Chondrocyte (in vitro differentiated cells): ENCODE measurements at regions not wholly inside any gene's neighbourhood (a gene's known extent, or its start where the extent isn't known, plus 50 kb on each side); places are given as distances from the start of the nearest gene placed in this dataset.

Source experiments
- DNase-seq: peaks from one replicate; pipeline ENCODE4 v3.0.0; 2021; ENCODE audit warnings: mixed read lengths, low spot score
- H3K27ac Mint-ChIP-seq: one replicate; pipeline ENCODE4 v1.8.0; 2021; ENCODE audit warnings: mild to moderate bottlenecking, moderate library complexity, mixed read lengths; ENCODE audit not compliant: unreplicated experiment
- H3K27me3 Mint-ChIP-seq: 2 replicates; pipeline ENCODE4 v1.8.0; 2021; ENCODE audit warnings: low read depth, mixed read lengths
- H3K36me3 Mint-ChIP-seq: 2 replicates; pipeline ENCODE4 v1.8.0; 2021; ENCODE audit warnings: low read depth, mixed read lengths
- H3K4me1 Mint-ChIP-seq: 2 replicates; pipeline ENCODE4 v1.8.0; 2021; ENCODE audit warnings: low read depth, mild to moderate bottlenecking, mixed read lengths
- H3K4me3 Mint-ChIP-seq: one replicate; pipeline ENCODE4 v1.8.0; 2021; ENCODE audit warnings: mild to moderate bottlenecking, moderate library complexity, mixed read lengths; ENCODE audit not compliant: unreplicated experiment
- H3K9me3 Mint-ChIP-seq: 2 replicates; pipeline ENCODE4 v1.8.0; 2021; ENCODE audit warnings: low read depth, mixed read lengths
- TF ChIP-seq, protein P1 (sequence below): fragments of 200-600 bp; sonication (generic); IDR thresholded peaks from 2 replicates; pipeline ENCODE4 v1.5.0; 2021; ENCODE audit warnings: antibody characterized with exemption, mild to moderate bottlenecking, moderate library complexity

DNA sequence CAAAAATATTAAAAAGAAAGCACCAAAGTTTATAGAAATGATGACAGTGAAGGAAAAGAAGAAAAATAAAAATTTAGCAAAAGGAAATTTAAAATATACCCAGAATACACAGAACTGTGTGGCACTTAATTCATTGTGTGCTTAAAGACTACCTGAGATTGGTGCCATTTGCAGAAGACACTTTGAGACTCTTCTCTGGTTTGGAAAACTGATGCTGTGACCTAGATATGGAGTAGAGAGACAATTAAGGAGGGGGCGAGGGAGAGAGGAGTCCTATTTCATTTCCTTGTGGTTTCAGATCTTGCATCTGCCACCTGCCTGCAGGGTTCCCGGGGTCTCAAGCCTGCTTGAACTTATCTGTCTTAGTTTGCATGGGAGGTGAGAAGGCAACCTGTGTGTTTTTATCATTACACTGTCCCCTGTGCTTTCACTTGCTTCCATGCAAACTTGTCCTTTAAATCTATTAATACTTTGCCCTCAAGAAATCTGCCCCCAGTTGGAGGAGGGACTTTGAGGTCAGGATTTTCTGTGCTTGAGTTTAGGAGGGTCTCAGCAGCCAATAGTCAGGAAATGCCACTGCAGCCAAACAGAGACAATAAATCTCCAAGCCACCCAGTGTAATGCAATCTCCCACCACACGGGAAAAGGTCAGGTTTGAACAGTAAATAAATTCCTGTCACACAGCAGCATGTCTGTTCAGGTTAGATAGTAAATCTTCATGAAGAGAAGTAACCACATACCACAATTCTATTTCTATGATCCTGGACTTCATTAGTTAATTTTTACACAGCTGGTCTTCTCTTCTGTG is 119.4 kb downstream of the CAND1 start:
- DNase-seq, result no peak
- H3K9me3 Mint-ChIP-seq, result no peaks in the 10 kb centered on the region
- no peaks in the 10 kb centered on the region for H3K4me1 Mint-ChIP-seq
- H3K27me3 Mint-ChIP-seq, result no peaks in the 10 kb centered on the region
- no peak overlapping the region for H3K4me3 Mint-ChIP-seq
- TF ChIP-seq, protein P1, sequence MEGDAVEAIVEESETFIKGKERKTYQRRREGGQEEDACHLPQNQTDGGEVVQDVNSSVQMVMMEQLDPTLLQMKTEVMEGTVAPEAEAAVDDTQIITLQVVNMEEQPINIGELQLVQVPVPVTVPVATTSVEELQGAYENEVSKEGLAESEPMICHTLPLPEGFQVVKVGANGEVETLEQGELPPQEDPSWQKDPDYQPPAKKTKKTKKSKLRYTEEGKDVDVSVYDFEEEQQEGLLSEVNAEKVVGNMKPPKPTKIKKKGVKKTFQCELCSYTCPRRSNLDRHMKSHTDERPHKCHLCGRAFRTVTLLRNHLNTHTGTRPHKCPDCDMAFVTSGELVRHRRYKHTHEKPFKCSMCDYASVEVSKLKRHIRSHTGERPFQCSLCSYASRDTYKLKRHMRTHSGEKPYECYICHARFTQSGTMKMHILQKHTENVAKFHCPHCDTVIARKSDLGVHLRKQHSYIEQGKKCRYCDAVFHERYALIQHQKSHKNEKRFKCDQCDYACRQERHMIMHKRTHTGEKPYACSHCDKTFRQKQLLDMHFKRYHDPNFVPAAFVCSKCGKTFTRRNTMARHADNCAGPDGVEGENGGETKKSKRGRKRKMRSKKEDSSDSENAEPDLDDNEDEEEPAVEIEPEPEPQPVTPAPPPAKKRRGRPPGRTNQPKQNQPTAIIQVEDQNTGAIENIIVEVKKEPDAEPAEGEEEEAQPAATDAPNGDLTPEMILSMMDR, result peak; percentile 41
- no peaks in the 10 kb centered on the region for H3K36me3 Mint-ChIP-seq
- no peak overlapping the region for H3K27ac Mint-ChIP-seq

DNA sequence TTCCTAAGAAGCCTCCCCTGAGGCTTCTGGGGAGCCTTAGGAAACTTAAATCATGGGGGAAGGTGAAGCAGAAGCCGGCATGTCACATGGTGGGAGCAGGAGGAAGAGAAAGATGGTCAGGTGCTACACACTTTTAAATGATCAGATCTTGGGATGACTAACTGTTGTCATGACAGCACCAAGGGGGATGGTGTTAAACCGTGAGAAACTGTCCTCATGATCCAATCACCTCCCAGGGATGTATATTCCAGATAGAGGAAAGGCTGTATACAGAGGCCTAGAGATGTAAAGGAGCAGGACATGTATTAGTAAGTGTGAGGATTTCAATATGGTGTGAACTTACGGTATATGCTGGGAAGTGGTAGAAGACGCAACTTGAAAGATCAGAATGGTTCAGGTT is 121.1 kb downstream of the CAND1 start:
- H3K4me3 Mint-ChIP-seq, result no peak overlapping the region
- H3K36me3 Mint-ChIP-seq, result no peaks in the 10 kb centered on the region
- DNase-seq, result no peak

DNA sequence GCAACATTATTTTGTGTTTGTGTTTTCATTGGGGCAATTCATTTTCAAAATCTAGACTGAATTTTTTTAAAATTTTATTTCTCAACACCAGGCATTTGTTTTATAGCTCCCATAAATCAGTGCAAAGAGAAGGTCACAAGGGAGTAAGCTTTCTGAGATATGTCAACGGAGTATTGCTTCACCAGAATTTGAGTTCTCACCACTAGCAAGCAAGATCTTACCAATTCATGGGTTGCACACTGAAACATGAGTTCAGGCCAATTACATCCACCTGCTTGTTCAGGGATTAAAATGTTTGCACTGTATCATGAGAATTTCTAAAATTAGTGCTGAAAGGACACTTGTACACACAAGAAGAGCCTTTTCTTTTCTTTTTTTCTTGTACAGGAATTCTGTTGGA is 121.9 kb downstream of the CAND1 start:
- H3K36me3 Mint-ChIP-seq, result no peaks in the 10 kb centered on the region
- peaks cover 17% of the 10 kb centered on the region for H3K4me1 Mint-ChIP-seq
- H3K9me3 Mint-ChIP-seq, result no peaks in the 10 kb centered on the region
- DNase-seq, result no peak
- no peaks in the 10 kb centered on the region for H3K27me3 Mint-ChIP-seq
- TF ChIP-seq, protein P1, result no peak
- H3K27ac Mint-ChIP-seq, result no peak overlapping the region
- no peak overlapping the region for H3K4me3 Mint-ChIP-seq

More for the DNA sequence above, 121.1 kb downstream of the CAND1 start:
- Mint-ChIP-seq H3K27ac (no peak overlapping the region), H3K27me3 (no peaks in the 10 kb centered on the region), H3K9me3 (no peaks in the 10 kb centered on the region), H3K4me1 (peaks cover 14% of the 10 kb centered on the region)
- TF ChIP-seq, protein P1, result no peak

DNA sequence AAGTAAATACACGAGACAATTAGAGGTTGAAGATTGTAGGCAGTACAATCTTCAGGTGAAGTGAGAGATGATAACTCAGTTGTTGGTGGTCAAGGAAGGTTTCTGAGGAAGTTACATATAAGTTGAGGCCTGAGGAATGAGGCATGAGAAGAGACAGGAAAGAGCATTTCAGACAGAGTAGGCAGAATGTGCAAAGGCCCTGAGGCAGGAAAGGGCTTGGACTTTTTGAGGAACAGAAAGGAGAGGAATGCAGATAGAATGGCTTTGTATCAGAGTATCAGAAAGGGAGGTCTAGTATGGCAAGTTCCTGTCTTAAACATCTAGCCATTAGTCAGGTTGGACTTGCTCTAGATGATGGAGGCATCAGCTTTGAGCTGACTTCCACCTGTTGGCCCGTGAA is 122.5 kb downstream of the CAND1 start:
- no peaks in the 10 kb centered on the region for H3K36me3 Mint-ChIP-seq
- no peak overlapping the region for H3K4me3 Mint-ChIP-seq
- no peak for DNase-seq
- H3K27me3 Mint-ChIP-seq, result no peaks in the 10 kb centered on the region
- peaks cover 17% of the 10 kb centered on the region for H3K4me1 Mint-ChIP-seq
- TF ChIP-seq, protein P1, result no peak
- H3K9me3 Mint-ChIP-seq, result no peaks in the 10 kb centered on the region
- no peak overlapping the region for H3K27ac Mint-ChIP-seq

DNA sequence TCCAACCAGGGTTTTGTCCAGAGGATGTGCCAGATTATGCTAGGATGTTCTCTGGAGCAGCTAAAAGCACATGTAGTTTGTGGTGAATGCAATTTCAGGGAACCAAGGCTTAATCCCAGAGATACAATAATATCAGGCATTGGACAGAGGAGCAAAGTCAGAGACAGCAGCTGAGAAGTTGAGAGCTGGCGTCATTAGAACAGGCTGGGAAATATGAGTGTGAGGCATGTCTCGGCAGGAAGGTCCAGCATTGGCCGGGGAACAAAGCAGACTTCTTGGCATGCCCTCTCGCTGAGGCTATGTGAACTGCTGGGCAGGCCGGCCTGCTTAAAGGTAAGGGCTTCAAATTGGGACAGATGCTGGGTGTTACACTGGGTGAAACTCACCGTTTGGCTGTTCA is 125.4 kb downstream of the CAND1 start:
- no peaks in the 10 kb centered on the region for H3K9me3 Mint-ChIP-seq
- H3K4me1 Mint-ChIP-seq, result peaks cover 17% of the 10 kb centered on the region
- DNase-seq, result no peak
- peak overlapping the region; percentile 46 for H3K27ac Mint-ChIP-seq
- TF ChIP-seq, protein P1, result peak; percentile 51
- H3K36me3 Mint-ChIP-seq, result no peaks in the 10 kb centered on the region
- no peaks in the 10 kb centered on the region for H3K27me3 Mint-ChIP-seq
- no peak overlapping the region for H3K4me3 Mint-ChIP-seq
